Mammary epithelial cell (primary cell): ENCODE measurements at regions not wholly inside any gene's neighbourhood (a gene's known extent, or its start where the extent isn't known, plus 50 kb on each side); places are given as distances from the start of the nearest gene placed in this dataset.

Experiments
- EZH2 ChIP-seq: IDR thresholded peaks from 2 replicates; pipeline ENCODE4 v1.6.1; 2012; ENCODE audit warnings: low read length, inconsistent platforms, borderline replicate concordance
- TF ChIP-seq, protein P1 (sequence below), 2 donors: IDR thresholded peaks in 1 of 2; conservative IDR thresholded peaks in 1 of 2; 2 replicates each; pipeline ENCODE4 v1.5.1; 2011 to 2012; ENCODE audit warnings: inconsistent platforms in 2 of 2, low read length in 2 of 2, mild to moderate bottlenecking in 2 of 2, control low read depth in 1 of 2, low read depth in 1 of 2; ENCODE audit not compliant: insufficient read depth in 1 of 2; ENCODE audit errors: extremely low read depth in 1 of 2

DNA sequence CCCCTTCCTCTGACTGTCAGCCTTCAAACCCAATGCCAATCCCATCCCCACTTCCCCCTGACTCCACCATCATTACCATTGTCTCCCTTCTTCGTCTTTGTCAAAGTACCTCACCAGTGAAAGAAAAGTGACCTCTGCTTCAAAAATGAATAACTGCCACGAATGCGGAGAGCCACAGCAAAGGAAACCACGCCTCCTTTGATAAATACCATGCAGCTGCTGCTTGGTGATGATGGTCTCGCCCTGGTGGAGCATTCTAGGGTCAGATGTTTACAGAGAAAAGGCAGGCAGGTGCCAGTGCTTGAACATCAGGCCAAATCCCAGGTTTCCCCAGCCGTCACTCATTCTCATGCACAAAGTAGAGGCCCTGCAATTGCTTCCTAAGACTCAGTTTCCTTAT, 162.2 kb downstream of the BCL11A start:
- TF ChIP-seq, protein P1, sequence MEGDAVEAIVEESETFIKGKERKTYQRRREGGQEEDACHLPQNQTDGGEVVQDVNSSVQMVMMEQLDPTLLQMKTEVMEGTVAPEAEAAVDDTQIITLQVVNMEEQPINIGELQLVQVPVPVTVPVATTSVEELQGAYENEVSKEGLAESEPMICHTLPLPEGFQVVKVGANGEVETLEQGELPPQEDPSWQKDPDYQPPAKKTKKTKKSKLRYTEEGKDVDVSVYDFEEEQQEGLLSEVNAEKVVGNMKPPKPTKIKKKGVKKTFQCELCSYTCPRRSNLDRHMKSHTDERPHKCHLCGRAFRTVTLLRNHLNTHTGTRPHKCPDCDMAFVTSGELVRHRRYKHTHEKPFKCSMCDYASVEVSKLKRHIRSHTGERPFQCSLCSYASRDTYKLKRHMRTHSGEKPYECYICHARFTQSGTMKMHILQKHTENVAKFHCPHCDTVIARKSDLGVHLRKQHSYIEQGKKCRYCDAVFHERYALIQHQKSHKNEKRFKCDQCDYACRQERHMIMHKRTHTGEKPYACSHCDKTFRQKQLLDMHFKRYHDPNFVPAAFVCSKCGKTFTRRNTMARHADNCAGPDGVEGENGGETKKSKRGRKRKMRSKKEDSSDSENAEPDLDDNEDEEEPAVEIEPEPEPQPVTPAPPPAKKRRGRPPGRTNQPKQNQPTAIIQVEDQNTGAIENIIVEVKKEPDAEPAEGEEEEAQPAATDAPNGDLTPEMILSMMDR (conservative IDR thresholded peaks at IDR 0.05 in 1 of 2, IDR thresholded peaks at IDR 0.05 in 1 of 2; ENCODE audit: extremely low read depth in 1 of 2, insufficient read depth in 1 of 2, low read depth in 1 of 2, low read length in 2 of 2), result no peak
- no peak for TF ChIP-seq EZH2
